HCEC 1CT (cell line): ENCODE measurements at regions not wholly inside any gene's neighbourhood (a gene's known extent, or its start where the extent isn't known, plus 50 kb on each side); places are given as distances from the start of the nearest gene placed in this dataset.
A peak's percentile ranks its signal among the peaks of the same experiment; 100 is the strongest.
"Not testable (repeated sequence)": the region's sequence is repeated elsewhere in the genome, so short reads cannot be mapped to it uniquely, and the experiment has no call there.

ENCODE experiments used
- DNase-seq: peaks from one replicate; pipeline ENCODE4 v3.0.0-alpha.2; 2017

- DNase-seq = no peak
Measured at GRCh38 chr16:85240982-85241924, 129.0 kb upstream of the CIBAR2 start.

GRCh38 chr16:85242140-85242539 lies 129.9 kb upstream of the CIBAR2 start:
- DNase-seq = no peak

- DNase-seq = no peak
Measured at GRCh38 chr16:85243308-85243707, 131.0 kb upstream of the CIBAR2 start.

- not testable (repeated sequence) for DNase-seq
Measured at GRCh38 chr16:85244452-85244851, 132.2 kb upstream of the CIBAR2 start.

GRCh38 chr16:85245307-85246172 lies 133.3 kb upstream of the CIBAR2 start:
- peak; percentile 48 for DNase-seq

GRCh38 chr16:85246473-85246872 lies 134.2 kb upstream of the CIBAR2 start:
- DNase-seq = no peak

- DNase-seq = no peak
Measured at GRCh38 chr16:85246973-85247372, 134.7 kb upstream of the CIBAR2 start.

GRCh38 chr16:85248342-85248741 lies 136.1 kb upstream of the CIBAR2 start:
- no peak for DNase-seq

- DNase-seq = no peak
Measured at GRCh38 chr16:85248857-85249256, 136.6 kb upstream of the CIBAR2 start.

- no peak for DNase-seq
Measured at GRCh38 chr16:85249418-85250146, 137.3 kb upstream of the CIBAR2 start.

GRCh38 chr16:85250147-85250463 lies 137.8 kb upstream of the CIBAR2 start:
- no peak for DNase-seq

- DNase-seq = no peak
Measured at GRCh38 chr16:85250609-85251223, 138.4 kb upstream of the CIBAR2 start.

GRCh38 chr16:85251225-85251760 lies 139.0 kb upstream of the CIBAR2 start:
- DNase-seq = no peak

- no peak for DNase-seq
Measured at GRCh38 chr16:85252014-85252413, 139.7 kb upstream of the CIBAR2 start.

- no peak for DNase-seq
Measured at GRCh38 chr16:85252461-85252860, 140.2 kb upstream of the CIBAR2 start.

- DNase-seq = no peak
Measured at GRCh38 chr16:85253084-85253941, 141.0 kb upstream of the CIBAR2 start.

- no peak for DNase-seq
Measured at GRCh38 chr16:85254051-85254450, 141.8 kb upstream of the CIBAR2 start.

GRCh38 chr16:85254921-85255320 lies 142.6 kb upstream of the CIBAR2 start:
- no peak for DNase-seq

- DNase-seq = no peak
Measured at GRCh38 chr16:85255777-85256176, 143.5 kb upstream of the CIBAR2 start.

- no peak for DNase-seq
Measured at GRCh38 chr16:85256190-85256739, 144.0 kb upstream of the CIBAR2 start.

- DNase-seq = no peak
Measured at GRCh38 chr16:85257483-85257882, 145.2 kb upstream of the CIBAR2 start.
